Activated B cell treated with CpG ODN at 0.5 μM for 24 hours (primary cell): ENCODE measurements at regions not wholly inside any gene's neighbourhood (a gene's known extent, or its start where the extent isn't known, plus 50 kb on each side); places are given as distances from the start of the nearest gene placed in this dataset.
"Not testable (repeated sequence)": the region's sequence is repeated elsewhere in the genome, so short reads cannot be mapped to it uniquely, and the experiment has no call there.

Source experiments
- ATAC-seq: fragments of 200-7000 bp; cut with Tn5 transposase; one replicate; pipeline ENCODE4 v1.10.0; 2021; ENCODE audit warnings: low read depth, mild to moderate bottlenecking, moderate library complexity
- CTCF ChIA-PET: fragments of 350-600 bp; sonication (Branson Sonifier 250); formaldehyde crosslinking; loops from one replicate; lab custom pipeline; 2021; ENCODE audit warnings: antibody characterized with exemption; lab: Charles Lee
- POLR2A ChIA-PET: fragments of 350-600 bp; sonication (Branson Sonifier 250); formaldehyde crosslinking; loops from one replicate; lab custom pipeline; 2021; ENCODE audit warnings: antibody characterized with exemption; lab: Charles Lee
- DNase-seq: peaks from one replicate; pipeline ENCODE4 v3.0.0; 2022
- H3K27ac Mint-ChIP-seq: one replicate; pipeline ENCODE4 v1.8.0; 2020; ENCODE audit warnings: mixed read lengths
- H3K27me3 Mint-ChIP-seq: one replicate; pipeline ENCODE4 v1.8.0; 2021; ENCODE audit warnings: mixed read lengths
- H3K36me3 Mint-ChIP-seq: one replicate; pipeline ENCODE4 v1.8.0; 2021; ENCODE audit warnings: low read depth, mixed read lengths
- H3K4me1 Mint-ChIP-seq: one replicate; pipeline ENCODE4 v1.8.0; 2021; ENCODE audit warnings: mixed read lengths
- H3K4me3 Mint-ChIP-seq: one replicate; pipeline ENCODE4 v1.8.0; 2020; ENCODE audit warnings: mild to moderate bottlenecking, mixed read lengths
- H3K9me3 Mint-ChIP-seq: one replicate; pipeline ENCODE4 v1.8.0; 2020; ENCODE audit warnings: mixed read lengths
- intact Hi-C: fragments of 100-400 bp; cut with micrococcal nuclease; formaldehyde crosslinking; loops from one replicate; pipeline ENCODE4 v1.15.1; 2024
- TF ChIP-seq, protein P1 (sequence below): fragments of 200-600 bp; IDR thresholded peaks from one replicate; pipeline ENCODE4 v1.8.0; 2022; ENCODE audit warnings: antibody characterized with exemption, mild to moderate bottlenecking

DNA sequence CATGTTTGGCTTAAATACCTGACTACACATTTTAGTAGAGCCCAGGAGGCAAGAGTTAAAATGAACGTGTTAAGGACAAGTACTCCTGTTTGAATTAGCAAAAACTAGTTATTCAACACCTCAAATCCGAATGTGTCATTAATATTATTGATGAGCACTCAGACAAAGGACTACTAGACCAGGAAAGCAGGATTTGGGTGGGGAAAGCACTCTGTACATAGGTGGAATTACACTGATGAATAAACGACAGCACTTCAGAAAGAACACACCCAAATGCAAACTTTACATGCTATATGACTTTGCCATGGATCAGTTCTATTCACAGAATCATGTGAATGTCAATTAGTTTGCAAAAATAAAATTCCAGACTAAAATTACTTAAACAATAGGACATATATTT is 95.1 kb upstream of the CAV2 start:
- TF ChIP-seq, protein P1, sequence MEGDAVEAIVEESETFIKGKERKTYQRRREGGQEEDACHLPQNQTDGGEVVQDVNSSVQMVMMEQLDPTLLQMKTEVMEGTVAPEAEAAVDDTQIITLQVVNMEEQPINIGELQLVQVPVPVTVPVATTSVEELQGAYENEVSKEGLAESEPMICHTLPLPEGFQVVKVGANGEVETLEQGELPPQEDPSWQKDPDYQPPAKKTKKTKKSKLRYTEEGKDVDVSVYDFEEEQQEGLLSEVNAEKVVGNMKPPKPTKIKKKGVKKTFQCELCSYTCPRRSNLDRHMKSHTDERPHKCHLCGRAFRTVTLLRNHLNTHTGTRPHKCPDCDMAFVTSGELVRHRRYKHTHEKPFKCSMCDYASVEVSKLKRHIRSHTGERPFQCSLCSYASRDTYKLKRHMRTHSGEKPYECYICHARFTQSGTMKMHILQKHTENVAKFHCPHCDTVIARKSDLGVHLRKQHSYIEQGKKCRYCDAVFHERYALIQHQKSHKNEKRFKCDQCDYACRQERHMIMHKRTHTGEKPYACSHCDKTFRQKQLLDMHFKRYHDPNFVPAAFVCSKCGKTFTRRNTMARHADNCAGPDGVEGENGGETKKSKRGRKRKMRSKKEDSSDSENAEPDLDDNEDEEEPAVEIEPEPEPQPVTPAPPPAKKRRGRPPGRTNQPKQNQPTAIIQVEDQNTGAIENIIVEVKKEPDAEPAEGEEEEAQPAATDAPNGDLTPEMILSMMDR, result no peak
- H3K27me3 Mint-ChIP-seq, result peaks cover 20% of the 10 kb centered on the region
- no peak for ATAC-seq

DNA sequence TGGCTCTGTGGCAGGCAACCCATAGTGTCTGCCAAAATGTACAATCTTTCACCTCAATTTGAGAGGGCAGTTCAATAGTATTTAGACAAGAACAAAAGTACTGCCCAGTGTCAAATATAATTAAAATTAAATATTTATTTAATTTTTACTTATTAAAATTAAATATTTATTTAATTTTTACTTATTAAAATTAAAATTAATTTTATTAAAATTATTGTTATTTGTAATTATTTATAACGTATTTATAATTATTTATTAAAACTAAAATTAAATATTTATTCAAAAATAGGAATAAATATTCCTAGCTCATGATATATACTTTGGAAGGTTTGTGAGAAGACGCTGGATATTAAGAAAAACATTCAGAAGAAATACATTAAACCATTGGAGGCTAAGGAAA is 93.7 kb upstream of the CAV2 start:
- ATAC-seq (no peak), DNase-seq (no peak)
- H3K4me3 Mint-ChIP-seq, result no peak overlapping the region
- no peaks in the 10 kb centered on the region for H3K36me3 Mint-ChIP-seq
- ChIA-PET POLR2A (no interaction called here), CTCF (no interaction called here)
- no peaks in the 10 kb centered on the region for H3K9me3 Mint-ChIP-seq
- intact Hi-C loops, result no loop called here
- TF ChIP-seq, protein P1, result no peak
- peaks cover 18% of the 10 kb centered on the region for H3K27me3 Mint-ChIP-seq
- H3K4me1 Mint-ChIP-seq, result no peaks in the 10 kb centered on the region
- no peak overlapping the region for H3K27ac Mint-ChIP-seq

More for the DNA sequence above, 95.1 kb upstream of the CAV2 start:
- CTCF ChIA-PET, result no interaction called here
- DNase-seq, result no peak
- no peaks in the 10 kb centered on the region for H3K9me3 Mint-ChIP-seq
- POLR2A ChIA-PET, result no interaction called here
- H3K4me1 Mint-ChIP-seq, result no peaks in the 10 kb centered on the region
- no peak overlapping the region for H3K4me3 Mint-ChIP-seq
- H3K36me3 Mint-ChIP-seq, result no peaks in the 10 kb centered on the region
- intact Hi-C loops, result no loop called here
- no peak overlapping the region for H3K27ac Mint-ChIP-seq

- ChIA-PET CTCF (no interaction called here), POLR2A (no interaction called here)
- Mint-ChIP-seq H3K4me3 (no peak overlapping the region), H3K36me3 (no peaks in the 10 kb centered on the region), H3K27me3 (peaks cover 17% of the 10 kb centered on the region), H3K27ac (no peak overlapping the region), H3K9me3 (no peaks in the 10 kb centered on the region), H3K4me1 (no peaks in the 10 kb centered on the region)
- intact Hi-C loops, result no loop called here
- DNase-seq (no peak), ATAC-seq (no peak)
- TF ChIP-seq, protein P1, result no peak
These were observed 92.4 kb upstream of the CAV2 start for GRCh38 chr7:116407165-116407564.

- ChIA-PET CTCF (no interaction called here), POLR2A (no interaction called here)
- intact Hi-C loops, result no loop called here
- DNase-seq (no peak), ATAC-seq (no peak)
- no peak overlapping the region for H3K4me3 Mint-ChIP-seq
- no peak overlapping the region for H3K27ac Mint-ChIP-seq
- TF ChIP-seq, protein P1, result no peak
- H3K36me3 Mint-ChIP-seq, result no peaks in the 10 kb centered on the region
- peaks cover 13% of the 10 kb centered on the region for H3K27me3 Mint-ChIP-seq
- H3K4me1 Mint-ChIP-seq, result no peaks in the 10 kb centered on the region
- no peaks in the 10 kb centered on the region for H3K9me3 Mint-ChIP-seq
These were observed 91.4 kb upstream of the CAV2 start for GRCh38 chr7:116408166-116408565.

- DNase-seq, H3K4me1 Mint-ChIP-seq, H3K4me3 Mint-ChIP-seq, intact Hi-C loops, CTCF ChIA-PET, ATAC-seq, H3K27ac Mint-ChIP-seq, POLR2A ChIA-PET, H3K36me3 Mint-ChIP-seq, H3K9me3 Mint-ChIP-seq: not testable (repeated sequence)
- H3K27me3 Mint-ChIP-seq, result peaks cover 11% of the 10 kb centered on the region
These were observed 90.6 kb upstream of the CAV2 start for GRCh38 chr7:116408831-116409453.

DNA sequence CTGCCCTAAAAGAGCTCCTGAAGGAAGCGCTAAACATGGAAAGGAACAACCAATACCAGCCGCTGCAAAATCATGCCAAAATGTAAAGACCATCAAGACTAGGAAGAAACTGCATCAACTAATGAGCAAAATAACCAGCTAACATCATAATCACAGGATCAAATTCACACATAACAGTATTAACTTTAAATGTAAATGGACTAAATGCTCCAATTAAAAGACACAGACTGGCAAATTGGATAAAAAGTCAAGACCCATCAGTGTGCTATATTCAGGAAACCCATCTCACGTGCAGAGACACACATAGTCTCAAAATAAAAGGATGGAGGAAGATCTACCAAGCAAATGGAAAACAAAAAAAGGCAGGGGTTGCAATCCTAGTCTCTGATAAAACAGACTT is 88.8 kb upstream of the CAV2 start:
- H3K4me1 Mint-ChIP-seq, H3K27ac Mint-ChIP-seq, DNase-seq, CTCF ChIA-PET, POLR2A ChIA-PET, H3K9me3 Mint-ChIP-seq, ATAC-seq, intact Hi-C loops, H3K4me3 Mint-ChIP-seq, H3K27me3 Mint-ChIP-seq, H3K36me3 Mint-ChIP-seq: not testable (repeated sequence)
